RPMI7951 (cell line): ENCODE measurements at regions not wholly inside any gene's neighbourhood (a gene's known extent, or its start where the extent isn't known, plus 50 kb on each side); places are given as distances from the start of the nearest gene placed in this dataset.
"Not testable (repeated sequence)": the region's sequence is repeated elsewhere in the genome, so short reads cannot be mapped to it uniquely, and the experiment has no call there.

Source experiments
- DNase-seq: peaks from one replicate; pipeline ENCODE4 v3.0.0-alpha.2; 2012; ENCODE audit warnings: low read depth

DNA sequence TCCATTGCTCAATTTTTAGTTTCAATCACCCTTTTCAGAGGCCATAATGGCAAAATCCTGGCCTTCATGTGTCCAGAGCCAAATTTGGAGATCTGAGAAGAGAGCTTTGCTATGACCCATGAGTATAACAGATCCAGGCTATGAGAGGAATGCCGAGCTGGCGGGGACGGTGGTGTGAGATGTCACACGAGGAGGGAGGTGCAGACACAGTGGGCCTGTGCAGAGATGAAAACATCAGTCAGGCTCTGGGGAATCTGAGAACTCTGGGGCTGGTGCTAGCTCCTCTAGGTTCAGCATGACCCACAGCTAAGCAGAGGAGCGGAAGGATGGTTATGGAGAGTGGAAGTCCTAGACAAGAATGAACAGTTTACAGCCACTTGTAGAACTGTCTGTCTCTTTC is 398.3 kb upstream of the ATP10A start:
- no peak for DNase-seq

DNA sequence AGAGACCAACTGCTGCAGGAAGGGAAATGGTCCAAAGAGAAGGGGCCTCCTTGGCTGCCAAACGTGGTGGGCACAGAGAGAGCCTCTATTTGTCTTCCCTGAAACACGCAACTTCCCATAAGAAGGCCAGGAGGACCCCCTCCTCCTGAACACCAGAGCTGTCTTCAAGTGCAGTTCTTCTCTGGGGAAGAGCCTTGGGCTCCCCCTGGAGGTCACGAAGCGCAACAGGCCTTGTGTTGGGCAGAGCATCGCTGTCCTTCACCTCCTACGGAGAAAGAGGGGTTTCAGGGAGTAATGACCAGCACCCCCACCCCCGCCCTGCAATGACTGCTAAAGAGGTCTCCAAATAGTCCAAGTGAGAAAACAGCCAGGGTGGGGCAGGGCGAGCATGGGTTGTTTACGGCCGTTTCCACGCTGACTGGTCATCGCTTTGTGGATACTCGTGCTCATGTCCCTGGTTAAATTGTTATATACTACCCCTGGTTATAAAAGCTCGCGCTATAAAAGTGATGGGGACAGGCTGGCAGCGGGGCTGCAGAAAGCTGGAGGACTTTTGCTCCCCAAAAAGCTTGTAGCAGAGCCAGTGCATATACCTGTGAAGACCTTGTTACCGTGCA is 397.5 kb upstream of the ATP10A start:
- no peak for DNase-seq

DNA sequence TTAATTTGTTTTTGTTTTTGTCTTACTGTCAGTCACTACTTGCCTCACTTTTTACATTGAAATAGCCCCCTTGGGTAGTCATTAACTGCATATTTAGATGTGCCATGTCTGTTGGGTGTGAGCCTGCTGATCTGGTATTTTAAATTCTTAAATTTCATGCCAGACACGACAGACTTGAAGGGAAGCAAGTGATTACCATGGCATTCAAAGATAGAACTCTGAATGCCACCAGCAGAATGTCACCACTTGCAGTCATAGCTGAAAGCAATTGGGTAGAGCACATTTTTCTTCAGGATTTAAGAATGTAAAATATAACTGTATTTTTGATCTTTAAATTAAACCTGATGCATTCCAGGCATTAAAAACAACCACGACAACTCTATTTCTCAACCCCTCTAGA is 396.5 kb upstream of the ATP10A start:
- DNase-seq, result no peak

DNA sequence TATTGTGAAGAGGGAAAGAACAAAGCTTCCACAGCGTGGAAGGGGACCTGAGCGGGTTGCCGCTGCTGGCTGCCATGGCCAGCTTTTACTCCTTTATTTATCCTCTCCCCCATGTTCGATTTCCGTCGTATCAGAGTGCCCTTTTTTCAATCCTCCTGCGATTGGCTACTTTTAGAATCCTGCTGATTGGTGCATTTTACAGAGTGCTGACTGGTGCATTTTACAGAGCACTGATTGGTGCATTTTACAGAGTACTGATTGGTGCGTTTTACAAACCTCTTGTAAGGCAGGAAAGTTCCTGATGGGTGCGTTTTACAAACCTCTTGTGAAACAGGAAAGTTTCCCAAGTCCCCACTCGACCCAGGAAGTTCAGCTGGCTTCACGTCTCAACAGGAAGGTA is 381.7 kb upstream of the ATP10A start:
- DNase-seq, result not testable (repeated sequence)

DNA sequence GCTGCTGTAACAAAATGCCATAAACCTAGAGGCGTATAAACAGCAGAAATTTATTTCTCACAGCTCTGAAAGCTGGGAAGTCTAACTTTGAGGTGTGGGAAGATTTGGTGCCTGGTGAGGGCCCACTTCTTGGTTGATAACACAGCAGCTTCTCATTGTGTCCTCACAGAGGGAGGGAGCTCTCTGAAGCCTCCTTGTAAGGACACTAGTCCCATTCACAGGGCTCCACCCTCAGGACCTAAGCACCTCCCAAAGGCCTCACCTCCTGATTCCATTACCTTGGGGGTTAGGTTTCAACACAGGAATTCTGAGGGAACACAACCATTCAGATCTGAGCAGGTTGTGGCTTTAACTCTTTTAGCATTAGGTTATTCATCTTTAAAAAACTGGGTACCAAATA is 380.3 kb upstream of the ATP10A start:
- DNase-seq, result no peak

DNA sequence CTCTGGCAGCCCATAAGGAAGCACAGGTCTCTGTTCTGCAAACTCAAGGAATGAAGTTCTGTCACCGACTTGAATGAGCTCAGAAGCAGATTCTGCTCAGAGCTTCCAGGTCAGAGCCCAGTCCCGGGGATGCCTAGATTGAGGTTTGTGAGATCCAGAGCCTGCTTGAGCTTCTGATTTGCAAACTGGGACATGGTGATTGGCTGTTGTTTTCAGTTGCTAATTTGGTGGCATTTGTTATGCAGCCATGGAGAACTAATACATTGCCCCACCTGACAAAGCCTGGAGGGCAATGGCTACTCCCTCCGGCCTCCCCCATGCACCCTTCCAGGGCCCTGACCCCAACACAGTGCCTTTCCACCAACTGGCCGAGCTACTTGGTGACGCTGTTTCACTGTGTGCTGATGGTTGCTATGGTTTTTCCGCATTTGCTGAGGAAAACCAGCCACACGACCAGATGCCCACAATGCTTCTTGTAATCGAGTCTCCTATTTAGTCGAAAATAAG is 379.5 kb upstream of the ATP10A start:
- DNase-seq, result no peak

DNA sequence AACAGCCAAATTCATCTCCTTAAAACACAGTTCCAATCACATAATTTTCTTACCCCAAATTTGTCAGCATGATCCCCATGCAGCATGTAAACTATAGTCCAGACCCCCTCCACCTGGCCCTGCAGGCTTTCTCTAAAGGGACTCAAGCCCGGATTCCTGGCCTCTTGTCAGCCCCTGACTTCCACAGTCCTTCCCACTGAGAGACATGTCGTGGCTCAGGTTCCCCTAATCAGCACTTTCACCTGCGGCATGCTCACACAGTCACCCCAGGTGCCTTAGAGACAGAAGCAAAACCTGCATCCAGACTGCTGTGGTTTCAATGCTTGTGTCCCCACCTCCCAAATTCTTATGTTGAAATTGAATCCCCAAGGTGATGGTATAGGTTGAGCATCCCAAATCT is 372.7 kb upstream of the ATP10A start:
- DNase-seq, result no peak

DNA sequence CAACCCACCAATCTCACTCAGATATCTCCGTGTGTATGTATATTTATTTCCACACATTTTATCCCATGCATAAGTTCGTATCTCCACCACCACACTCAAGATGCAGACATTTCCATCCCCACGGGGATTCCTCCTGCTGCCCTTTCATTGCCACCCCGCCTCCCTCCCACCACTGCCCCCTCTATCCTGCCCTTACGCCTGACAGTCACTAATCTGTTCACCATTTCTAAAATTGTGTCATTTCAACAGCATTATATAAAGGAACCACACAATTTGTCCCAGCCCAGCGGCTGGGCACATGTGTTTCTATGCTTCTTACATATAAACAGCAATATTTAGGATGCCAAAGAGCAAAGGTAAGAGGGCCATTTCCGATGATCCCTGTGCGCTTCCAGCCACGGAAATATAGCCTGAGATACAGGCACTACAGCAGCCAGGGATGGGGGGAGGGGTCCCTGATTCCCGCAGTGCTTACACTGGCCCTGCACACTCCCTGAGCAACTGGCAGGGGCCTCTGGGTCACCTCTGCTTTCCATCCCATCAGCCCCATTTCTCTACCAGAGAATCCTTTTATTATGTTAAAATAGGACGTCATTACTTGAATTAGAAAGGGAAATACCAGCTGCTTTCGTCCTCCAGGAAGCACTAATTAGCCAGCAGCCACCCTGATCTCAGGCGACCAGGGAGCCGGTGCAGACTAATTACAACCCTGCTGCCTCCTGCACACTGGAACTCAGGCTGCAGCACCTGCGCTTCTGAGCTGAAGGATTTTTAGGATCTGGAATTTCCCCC is 372.0 kb upstream of the ATP10A start:
- DNase-seq, result no peak

DNA sequence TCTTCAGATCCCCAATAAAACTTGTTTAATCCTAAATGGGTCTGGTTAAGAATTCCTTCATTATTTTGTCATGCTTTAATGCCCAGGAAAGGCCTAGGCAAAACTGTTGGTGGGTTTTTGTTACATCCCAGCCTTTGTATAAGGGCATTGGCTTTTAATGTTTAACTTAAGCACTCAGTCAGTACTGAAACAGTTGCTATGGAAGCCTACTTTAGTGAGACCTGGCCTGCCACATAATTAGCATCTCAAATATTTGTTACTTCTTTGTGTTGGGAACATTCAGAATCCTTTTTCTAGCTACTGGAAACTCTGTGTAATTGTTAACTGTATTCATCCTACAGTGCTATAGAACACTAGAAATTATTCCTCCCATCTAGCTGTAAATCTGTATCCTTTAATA is 369.6 kb upstream of the ATP10A start:
- DNase-seq, result no peak

DNA sequence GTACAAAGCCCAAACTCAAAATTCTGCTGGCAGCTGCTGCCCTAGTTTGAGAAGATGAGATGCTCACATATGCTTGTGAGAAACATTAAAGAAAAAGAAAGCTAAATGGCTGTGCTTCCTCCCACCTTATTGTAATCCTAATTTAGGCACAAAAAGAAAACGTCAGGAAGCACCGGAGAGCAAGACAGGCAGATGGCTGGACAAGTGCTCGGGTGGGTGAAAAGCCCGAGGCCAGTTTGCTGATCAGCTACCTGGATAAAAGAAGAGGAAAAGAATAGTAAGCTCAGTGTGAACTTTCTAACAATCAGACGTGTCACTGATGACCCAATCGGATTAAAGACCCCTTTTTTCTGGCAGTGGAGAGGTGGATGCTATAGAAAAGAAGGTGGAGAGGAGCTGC is 368.0 kb upstream of the ATP10A start:
- no peak for DNase-seq

DNA sequence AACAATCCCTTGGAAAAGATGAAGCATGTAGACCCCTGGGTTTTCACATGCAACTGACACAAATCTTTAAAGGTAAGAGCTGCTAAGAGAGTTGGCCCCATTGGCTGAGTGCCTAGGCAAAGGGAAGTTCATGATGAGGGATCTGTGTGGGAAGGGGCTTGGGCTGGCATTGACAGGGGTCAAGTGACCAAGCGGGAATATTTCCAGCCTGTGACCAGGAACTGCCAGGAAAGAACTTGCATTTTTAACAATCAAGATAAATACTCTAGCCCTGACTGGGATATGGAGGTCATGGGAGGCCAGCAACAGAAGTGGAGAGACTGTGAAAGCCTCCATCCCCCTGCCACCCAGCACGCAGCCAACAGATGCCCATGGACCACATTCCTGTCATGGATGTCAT is 361.1 kb upstream of the ATP10A start:
- DNase-seq, result no peak

DNA sequence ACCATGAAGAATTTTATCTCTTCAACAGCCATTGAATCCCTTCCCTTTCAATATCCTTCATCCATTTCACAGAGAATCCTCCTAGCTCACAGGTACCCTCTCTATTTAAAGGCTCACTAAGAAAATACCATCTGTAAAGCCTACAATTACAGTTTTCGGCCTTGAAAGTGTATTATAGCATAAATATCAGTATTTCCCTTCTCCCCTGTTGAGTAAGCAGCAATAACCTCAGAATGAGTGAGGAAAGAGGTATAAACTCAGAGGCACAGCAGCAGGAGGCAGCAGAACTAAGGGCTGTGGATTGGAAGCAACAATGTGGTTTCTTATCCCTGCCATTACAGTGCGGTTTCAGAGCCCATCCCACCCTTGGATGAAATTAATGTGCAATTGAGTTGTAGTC is 360.6 kb upstream of the ATP10A start:
- no peak for DNase-seq

DNA sequence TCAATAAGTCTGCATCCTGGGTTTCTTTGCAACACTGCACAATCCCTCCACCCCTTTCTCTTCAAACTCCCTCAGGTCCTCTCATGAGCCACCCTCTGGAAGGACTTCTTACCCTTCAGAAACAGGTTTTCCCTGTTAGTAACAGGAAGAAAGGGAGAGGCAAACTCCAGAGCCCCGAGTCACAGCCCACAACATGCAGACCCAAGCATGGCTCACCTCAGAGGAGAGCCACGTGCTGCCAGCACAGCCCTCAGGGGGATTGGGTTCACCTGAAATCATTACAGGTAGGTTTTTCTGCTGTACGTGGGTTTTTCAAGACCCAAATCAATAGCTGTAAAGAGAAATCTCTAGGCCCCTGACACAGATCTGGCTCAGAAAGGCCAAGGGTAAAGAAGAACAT is 359.7 kb upstream of the ATP10A start:
- DNase-seq, result no peak

DNA sequence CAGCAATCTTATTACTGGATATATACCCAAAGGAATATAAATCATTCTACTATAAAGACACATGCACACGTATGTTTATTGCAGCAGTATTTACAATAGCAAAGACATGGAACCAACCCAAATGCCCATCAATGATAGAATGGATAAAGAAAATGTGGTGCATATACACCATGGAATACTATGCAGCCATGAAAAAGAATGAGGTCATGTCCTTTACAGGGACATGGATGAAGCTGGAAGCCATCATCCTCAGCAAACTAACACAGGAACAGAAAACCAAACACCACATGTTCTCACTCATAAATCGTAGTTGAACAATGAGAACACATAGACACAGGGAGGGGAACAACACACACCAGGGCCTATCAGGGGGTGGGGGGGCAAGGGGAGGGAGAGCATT is 353.9 kb upstream of the ATP10A start:
- not testable (repeated sequence) for DNase-seq

DNA sequence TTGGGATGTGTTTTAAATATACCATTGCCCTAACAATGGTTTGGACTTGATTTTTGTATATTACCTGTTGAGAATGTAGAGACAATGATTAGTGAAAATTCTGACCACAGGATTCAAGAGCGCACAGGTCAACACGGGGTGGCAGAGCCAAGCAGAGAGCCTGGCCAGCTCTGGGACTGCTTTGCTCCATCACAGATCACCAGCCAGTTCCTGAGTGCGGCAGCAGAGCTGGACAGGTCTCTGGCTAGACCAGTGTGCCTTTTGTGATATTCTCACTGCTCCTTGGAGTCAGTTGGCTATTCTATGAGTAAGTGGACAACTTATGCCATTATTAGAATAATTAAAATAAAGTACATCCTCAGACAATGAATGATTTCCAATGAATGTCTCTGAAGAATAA is 351.2 kb upstream of the ATP10A start:
- DNase-seq, result no peak

DNA sequence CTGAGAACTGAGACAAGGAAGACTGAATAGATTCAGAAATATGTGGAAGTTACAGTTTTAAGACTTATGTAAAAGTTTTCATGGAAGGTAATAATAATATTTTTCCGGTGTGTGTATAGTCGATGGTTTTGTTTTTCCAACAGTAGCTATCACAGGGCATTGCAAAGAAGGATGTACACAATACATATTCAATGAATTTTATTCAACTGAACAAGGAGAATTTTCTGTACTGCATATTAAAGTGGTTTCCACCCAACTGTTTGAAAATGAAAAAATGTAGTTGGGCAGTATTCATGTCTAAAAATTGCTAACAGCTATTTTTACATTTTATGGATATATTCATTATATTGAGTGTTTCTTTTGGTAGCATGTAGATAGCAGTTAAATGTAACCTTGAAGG is 350.3 kb upstream of the ATP10A start:
- DNase-seq, result no peak

DNA sequence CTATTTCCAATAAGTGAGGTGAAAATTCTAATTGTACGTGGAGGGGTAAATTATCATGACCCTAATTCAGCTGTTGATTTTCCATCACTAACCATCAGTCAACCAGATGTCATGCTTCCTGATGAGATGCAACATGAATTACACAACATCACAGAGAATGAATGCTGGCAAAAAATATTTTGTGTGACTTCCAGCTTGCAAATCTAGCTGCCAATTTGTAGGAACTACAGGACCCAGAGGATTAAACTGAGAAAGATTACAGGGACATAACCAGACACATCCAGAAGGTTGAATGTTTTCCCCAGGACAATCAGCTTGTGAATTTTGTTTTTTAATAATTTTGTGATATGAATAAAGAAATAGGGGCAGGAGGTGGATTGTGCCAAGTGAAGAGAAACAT is 349.0 kb upstream of the ATP10A start:
- no peak for DNase-seq

DNA sequence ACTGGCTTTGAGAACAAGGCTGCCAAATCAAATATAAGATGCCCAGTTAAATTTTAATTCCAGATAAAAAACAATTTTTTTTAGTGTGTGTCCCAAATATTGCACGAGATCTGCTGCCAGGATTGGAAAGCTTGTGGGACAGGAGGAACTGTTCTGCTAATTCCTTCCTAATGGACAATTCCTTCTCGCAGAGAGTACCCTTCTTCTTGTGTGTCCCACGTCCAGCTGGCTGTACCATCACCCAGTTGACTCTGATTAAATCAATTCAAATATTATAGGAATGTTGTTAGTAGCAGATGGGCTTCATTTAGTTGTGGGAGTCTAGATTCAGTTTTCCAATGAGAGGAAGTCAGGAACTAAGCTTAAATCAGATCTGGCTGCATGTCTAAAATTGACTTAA is 347.9 kb upstream of the ATP10A start:
- DNase-seq, result no peak

DNA sequence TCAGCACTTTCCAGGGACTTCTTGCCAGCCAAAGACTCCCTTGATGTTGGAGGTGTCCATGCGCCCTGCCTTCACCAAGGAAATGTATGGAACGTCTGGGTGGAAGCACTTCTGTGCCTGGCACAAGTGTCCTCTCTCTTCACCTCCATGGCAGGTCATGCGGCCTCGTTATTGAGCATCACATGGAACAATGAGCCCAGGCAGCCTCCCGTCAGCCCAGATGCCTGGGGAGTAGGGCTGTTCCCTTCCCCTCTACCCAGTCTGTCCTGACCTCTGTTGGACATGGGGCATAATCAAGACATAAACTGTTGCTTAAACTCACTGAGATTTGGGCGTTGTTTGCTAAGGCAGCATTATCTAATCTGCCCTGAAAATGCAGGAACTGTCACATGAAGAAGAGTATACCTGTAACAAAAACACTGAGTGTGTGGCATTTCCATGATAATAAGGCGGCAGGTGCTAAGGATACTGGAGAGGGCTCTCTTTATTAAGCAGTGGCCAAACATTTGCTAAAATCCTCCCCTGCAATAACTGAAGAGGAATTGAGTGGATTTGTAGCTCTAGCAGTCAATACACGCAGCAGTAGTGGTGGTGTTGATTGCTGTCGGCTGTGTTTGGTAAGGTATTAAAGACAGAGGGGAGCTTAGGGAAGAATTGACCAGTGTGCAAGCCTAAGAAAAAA is 338.2 kb upstream of the ATP10A start:
- DNase-seq, result no peak

DNA sequence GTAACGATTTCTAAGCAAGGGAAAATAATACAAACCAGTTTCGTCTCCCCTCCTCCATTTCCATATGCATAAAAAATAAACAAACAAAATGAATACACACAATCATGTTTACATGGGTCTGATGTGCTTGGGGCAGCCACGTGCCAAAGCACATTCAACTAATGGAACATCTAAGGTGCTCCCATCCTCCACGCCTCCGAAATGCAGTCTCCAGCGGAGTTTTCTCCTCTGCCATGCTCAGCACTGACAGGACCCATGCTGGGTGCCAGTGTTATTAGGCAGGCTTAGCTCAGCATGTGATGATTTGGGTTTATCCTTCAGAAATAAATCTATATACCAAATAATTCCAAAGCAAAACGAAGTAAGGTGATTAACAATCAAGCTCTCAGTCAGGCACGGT is 337.3 kb upstream of the ATP10A start:
- no peak for DNase-seq

DNA sequence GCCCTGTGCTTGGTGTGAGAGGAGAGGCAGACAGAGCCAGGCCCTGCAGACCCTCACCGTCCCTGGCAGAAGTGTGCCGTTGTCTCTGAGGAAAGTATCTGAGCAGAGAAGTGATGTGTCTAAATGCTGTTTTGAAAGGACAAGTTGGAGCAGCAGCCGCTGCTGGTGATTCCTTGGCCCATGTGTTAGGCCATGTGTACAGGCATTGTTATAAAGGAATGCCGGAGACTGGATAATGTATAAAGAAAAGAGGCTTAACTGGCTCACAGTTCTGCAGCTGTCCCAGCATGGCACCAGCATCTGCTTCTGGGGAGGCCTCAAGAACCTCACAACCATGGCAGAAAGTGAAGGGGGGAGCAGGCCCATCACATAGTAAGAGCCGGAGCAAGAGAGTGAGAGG is 334.6 kb upstream of the ATP10A start:
- no peak for DNase-seq

DNA sequence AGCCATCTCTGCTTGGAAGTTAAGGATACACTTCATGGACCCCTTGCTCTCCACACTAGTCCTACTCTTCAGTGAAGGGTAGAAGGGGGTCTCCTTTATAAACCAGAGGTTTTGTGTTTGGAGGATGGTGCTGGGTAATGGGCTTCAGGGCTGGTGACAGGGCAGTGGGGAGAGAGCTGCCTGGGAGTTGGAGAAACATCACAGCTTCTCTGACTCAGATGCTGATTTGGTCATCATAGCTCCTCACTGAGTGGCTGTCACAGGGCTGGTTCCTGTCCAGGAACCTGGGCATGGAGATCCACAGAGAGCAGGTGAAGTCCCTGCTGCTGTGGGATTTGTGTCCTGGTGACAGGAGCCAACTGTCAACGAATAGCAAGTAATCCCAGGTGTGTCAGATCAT is 333.9 kb upstream of the ATP10A start:
- DNase-seq, result no peak

DNA sequence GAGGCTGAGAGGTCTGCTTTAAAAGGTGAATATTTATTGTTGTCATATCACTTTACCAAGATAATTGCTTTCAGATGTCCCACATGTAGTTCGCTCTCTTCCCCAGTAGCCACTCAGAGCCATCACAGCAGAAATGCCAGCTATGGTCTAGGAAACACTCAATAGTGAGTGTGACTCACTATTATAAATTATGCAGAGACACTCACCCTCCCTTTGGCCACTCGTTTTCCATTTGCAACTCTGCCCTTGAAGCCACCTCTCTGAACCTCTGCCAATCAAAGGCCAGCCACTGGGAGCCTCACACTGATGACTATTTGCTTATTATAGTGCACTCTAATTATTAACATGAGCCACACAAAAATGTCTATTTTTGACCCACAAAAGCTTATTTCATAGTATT is 328.1 kb upstream of the ATP10A start:
- no peak for DNase-seq
